ENCODE measurements at regions not wholly inside any gene's neighbourhood (a gene's known extent, or its start where the extent isn't known, plus 50 kb on each side); places are given as distances from the start of the nearest gene placed in this dataset.

DNA sequence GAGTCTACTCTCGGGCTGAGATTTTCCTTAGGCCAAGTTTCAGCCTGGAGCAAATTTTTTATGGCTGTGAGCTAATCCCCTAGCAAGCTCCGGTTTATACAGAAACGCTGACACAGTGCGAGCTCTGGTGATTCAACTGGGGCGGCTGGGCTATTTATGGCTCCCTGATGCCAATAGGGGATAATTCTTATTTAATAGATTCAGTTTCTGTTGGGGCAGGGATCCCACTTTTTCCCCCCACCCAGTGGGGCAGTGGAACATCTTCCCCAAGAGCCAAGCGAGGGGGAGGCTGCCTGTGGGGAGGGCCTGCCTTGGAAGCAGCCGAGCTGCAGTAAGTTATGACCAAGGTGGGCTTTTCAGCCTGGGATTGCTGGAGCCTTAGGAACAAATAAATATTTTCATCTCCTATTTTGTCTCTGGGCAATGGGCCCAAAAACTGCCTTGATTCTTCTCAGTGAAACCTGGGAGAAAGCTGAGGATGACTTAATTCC, 129.1 kb downstream of the MACROH2A1 start:
- ChIA-PET POLR2A (no interaction called here), CTCF (no interaction called here), SMC1A (ENCODE audit: uncharacterized antibody, unreplicated experiment) (interaction anchor here (0.7 to 0.9 kb wide), 2 partner anchors 22 to 41 kb away, joined by 3 read pairs; no protein-coding TSS in a partner anchor), RAD21 (ENCODE audit: unreplicated experiment) (no interaction called here)
- H3K4me3 ChIP-seq: no peak overlapping the region
- in situ Hi-C loops (cut with MboI): no loop called here
- no peaks in the 10 kb centered on the region for H3K36me3 ChIP-seq (ENCODE audit: control insufficient read depth in 2 of 2, insufficient read depth in 2 of 2, low read length in 1 of 2)
- H3K9ac ChIP-seq (ENCODE audit: control insufficient read depth, insufficient read depth, low read length): no peak overlapping the region
- H4K20me1 ChIP-seq (ENCODE audit: control insufficient read depth, insufficient read depth): no peaks in the 10 kb centered on the region
- H3K27me3 ChIP-seq (replicated peaks in 1 of 2; ENCODE audit: control insufficient read depth in 2 of 2, insufficient read depth in 2 of 2, low read length in 1 of 2): peaks cover 3 to 8% of the 10 kb centered on the region in 2 experiments; a peak in 3 of 4 replicates
- H2AFZ ChIP-seq (ENCODE audit: control insufficient read depth, low read depth, low read length): no peak overlapping the region
- BruUV-seq (replicated peaks): no TSS peak
- H3K4me1 ChIP-seq (ENCODE audit: control insufficient read depth, insufficient read depth, low read length): no peaks in the 10 kb centered on the region
- ATAC-seq (no peak), DNase-seq (ENCODE audit: low read depth, low spot score) (no peak), FAIRE-seq (no peak)
- H3K4me2 ChIP-seq (ENCODE audit: control insufficient read depth, insufficient read depth): no peak overlapping the region
- H3K79me2 ChIP-seq (ENCODE audit: control insufficient read depth, insufficient read depth, low read length): no peaks in the 10 kb centered on the region
- intact Hi-C loops (cut with micrococcal nuclease; ENCODE audit: unreplicated experiment): no loop called here
- no peak overlapping the region for H3K27ac ChIP-seq (ENCODE audit: control insufficient read depth, insufficient read depth)
- no peaks in the 10 kb centered on the region for H3K9me3 ChIP-seq (replicated peaks; ENCODE audit: control insufficient read depth, insufficient read depth, low read length)
- WGBS (ENCODE audit: insufficient coverage, insufficient replicate concordance, low lambda C conversion rate, missing lambda C conversion rate): 61% methylated on average over 7 of the region's 7 CpGs
- no peak for TF ChIP-seq NBN (IDR thresholded peaks at IDR 0.05)
- TF ChIP-seq, protein P1, sequence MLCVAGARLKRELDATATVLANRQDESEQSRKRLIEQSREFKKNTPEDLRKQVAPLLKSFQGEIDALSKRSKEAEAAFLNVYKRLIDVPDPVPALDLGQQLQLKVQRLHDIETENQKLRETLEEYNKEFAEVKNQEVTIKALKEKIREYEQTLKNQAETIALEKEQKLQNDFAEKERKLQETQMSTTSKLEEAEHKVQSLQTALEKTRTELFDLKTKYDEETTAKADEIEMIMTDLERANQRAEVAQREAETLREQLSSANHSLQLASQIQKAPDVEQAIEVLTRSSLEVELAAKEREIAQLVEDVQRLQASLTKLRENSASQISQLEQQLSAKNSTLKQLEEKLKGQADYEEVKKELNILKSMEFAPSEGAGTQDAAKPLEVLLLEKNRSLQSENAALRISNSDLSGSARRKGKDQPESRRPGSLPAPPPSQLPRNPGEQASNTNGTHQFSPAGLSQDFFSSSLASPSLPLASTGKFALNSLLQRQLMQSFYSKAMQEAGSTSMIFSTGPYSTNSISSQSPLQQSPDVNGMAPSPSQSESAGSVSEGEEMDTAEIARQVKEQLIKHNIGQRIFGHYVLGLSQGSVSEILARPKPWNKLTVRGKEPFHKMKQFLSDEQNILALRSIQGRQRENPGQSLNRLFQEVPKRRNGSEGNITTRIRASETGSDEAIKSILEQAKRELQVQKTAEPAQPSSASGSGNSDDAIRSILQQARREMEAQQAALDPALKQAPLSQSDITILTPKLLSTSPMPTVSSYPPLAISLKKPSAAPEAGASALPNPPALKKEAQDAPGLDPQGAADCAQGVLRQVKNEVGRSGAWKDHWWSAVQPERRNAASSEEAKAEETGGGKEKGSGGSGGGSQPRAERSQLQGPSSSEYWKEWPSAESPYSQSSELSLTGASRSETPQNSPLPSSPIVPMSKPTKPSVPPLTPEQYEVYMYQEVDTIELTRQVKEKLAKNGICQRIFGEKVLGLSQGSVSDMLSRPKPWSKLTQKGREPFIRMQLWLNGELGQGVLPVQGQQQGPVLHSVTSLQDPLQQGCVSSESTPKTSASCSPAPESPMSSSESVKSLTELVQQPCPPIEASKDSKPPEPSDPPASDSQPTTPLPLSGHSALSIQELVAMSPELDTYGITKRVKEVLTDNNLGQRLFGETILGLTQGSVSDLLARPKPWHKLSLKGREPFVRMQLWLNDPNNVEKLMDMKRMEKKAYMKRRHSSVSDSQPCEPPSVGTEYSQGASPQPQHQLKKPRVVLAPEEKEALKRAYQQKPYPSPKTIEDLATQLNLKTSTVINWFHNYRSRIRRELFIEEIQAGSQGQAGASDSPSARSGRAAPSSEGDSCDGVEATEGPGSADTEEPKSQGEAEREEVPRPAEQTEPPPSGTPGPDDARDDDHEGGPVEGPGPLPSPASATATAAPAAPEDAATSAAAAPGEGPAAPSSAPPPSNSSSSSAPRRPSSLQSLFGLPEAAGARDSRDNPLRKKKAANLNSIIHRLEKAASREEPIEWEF (IDR thresholded peaks at IDR 0.05; ENCODE audit: insufficient replicate concordance, low read depth, low read length): no peak
- no peak for TF ChIP-seq ZNF384 (IDR thresholded peaks at IDR 0.05; ENCODE audit: borderline replicate concordance, low read depth, low read length)
- TF ChIP-seq, protein P2, sequence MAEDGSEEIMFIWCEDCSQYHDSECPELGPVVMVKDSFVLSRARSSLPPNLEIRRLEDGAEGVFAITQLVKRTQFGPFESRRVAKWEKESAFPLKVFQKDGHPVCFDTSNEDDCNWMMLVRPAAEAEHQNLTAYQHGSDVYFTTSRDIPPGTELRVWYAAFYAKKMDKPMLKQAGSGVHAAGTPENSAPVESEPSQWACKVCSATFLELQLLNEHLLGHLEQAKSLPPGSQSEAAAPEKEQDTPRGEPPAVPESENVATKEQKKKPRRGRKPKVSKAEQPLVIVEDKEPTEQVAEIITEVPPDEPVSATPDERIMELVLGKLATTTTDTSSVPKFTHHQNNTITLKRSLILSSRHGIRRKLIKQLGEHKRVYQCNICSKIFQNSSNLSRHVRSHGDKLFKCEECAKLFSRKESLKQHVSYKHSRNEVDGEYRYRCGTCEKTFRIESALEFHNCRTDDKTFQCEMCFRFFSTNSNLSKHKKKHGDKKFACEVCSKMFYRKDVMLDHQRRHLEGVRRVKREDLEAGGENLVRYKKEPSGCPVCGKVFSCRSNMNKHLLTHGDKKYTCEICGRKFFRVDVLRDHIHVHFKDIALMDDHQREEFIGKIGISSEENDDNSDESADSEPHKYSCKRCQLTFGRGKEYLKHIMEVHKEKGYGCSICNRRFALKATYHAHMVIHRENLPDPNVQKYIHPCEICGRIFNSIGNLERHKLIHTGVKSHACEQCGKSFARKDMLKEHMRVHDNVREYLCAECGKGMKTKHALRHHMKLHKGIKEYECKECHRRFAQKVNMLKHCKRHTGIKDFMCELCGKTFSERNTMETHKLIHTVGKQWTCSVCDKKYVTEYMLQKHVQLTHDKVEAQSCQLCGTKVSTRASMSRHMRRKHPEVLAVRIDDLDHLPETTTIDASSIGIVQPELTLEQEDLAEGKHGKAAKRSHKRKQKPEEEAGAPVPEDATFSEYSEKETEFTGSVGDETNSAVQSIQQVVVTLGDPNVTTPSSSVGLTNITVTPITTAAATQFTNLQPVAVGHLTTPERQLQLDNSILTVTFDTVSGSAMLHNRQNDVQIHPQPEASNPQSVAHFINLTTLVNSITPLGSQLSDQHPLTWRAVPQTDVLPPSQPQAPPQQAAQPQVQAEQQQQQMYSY (CRISPR knock-in tag; IDR thresholded peaks at IDR 0.05): no peak
- no peak for TF ChIP-seq MEF2A (IDR thresholded peaks at IDR 0.05; ENCODE audit: insufficient read depth, low read depth, low read length)
- TF ChIP-seq SREBF2 (IDR thresholded peaks at IDR 0.05; ENCODE audit: low read length): no peak
- no peak for TF ChIP-seq ESRRA (IDR thresholded peaks at IDR 0.05; ENCODE audit: low read length)
- no peak for TF ChIP-seq FOS (IDR thresholded peaks at IDR 0.05; ENCODE audit: borderline replicate concordance, extremely low read depth, insufficient read length)
- TF ChIP-seq, protein P3, sequence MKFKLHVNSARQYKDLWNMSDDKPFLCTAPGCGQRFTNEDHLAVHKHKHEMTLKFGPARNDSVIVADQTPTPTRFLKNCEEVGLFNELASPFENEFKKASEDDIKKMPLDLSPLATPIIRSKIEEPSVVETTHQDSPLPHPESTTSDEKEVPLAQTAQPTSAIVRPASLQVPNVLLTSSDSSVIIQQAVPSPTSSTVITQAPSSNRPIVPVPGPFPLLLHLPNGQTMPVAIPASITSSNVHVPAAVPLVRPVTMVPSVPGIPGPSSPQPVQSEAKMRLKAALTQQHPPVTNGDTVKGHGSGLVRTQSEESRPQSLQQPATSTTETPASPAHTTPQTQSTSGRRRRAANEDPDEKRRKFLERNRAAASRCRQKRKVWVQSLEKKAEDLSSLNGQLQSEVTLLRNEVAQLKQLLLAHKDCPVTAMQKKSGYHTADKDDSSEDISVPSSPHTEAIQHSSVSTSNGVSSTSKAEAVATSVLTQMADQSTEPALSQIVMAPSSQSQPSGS (IDR thresholded peaks at IDR 0.05; ENCODE audit: low read length): no peak
- no peak for TF ChIP-seq BMI1 (IDR thresholded peaks at IDR 0.05; ENCODE audit: borderline replicate concordance)
- TF ChIP-seq BACH1 (IDR thresholded peaks at IDR 0.05; ENCODE audit: borderline replicate concordance): no peak
- TF ChIP-seq, protein P4, sequence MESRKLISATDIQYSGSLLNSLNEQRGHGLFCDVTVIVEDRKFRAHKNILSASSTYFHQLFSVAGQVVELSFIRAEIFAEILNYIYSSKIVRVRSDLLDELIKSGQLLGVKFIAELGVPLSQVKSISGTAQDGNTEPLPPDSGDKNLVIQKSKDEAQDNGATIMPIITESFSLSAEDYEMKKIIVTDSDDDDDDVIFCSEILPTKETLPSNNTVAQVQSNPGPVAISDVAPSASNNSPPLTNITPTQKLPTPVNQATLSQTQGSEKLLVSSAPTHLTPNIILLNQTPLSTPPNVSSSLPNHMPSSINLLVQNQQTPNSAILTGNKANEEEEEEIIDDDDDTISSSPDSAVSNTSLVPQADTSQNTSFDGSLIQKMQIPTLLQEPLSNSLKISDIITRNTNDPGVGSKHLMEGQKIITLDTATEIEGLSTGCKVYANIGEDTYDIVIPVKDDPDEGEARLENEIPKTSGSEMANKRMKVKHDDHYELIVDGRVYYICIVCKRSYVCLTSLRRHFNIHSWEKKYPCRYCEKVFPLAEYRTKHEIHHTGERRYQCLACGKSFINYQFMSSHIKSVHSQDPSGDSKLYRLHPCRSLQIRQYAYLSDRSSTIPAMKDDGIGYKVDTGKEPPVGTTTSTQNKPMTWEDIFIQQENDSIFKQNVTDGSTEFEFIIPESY (IDR thresholded peaks at IDR 0.05): no peak
- TF ChIP-seq IRF4 (IDR thresholded peaks at IDR 0.05; ENCODE audit: low read depth, low read length): no peak
